Ecto neural progenitor cell (in vitro differentiated cells): ENCODE measurements at regions not wholly inside any gene's neighbourhood (a gene's known extent, or its start where the extent isn't known, plus 50 kb on each side); places are given as distances from the start of the nearest gene placed in this dataset.

Experiments
- DNase-seq: peaks from one replicate; pipeline ENCODE4 v3.0.0-alpha.2; 2018; ENCODE audit warnings: low spot score

DNA sequence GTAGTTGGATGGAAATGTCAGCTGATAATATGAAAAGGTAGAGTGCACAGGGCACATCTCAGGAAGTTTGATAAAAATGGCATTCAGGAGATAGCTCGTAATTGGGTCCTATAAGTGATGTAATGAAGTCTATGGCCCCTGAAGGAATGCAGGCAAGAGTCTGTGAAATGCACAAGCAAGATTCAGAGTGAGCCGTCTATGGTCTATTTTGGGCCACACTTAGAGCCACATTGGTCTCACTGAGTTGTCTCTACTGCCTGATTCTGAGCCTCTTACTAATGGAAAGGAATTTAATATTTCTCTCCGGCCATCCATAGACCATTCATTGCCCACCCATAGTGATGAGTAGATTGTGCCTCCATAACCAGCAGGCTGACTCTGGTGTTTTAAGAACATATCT, 111.3 kb upstream of the KCNN2 start:
- DNase-seq, result no peak

DNA sequence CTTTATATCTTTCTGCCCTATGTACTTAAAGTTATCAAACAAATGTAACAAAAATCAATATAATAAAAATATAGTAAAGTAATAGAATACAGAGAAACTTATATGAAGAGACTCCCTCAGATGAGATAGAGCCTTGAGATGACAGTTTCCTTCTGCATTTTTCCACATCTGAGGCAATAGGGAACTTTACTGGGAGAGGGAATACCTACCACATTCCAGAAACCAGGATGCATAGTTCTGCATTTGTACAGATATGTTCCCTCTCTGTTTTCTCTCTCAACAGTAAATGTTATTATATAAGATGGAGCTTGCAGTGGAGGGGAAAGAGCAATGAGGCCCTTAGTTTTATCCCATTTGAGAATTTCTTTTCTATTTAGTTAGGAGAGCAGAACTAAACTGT, 109.6 kb upstream of the KCNN2 start:
- no peak for DNase-seq

DNA sequence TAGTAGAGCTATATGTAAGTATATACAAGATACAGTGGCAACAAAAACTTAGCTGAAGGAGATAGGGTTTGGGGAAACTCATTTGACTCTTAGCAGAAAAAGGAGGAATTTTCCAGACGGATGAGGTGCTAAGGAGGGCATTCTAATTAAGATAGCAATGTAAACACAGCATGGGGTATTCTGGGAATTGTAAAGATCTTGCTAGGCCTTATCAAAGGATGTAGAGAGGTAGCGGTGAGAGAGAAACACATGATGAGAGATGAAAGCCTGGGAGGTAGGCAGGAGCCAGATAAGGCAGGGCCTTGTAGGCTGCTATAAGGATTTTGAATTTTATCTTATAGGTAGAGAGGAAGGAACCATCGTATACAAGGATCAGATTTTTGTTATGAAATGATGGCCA, 106.6 kb upstream of the KCNN2 start:
- DNase-seq, result no peak

DNA sequence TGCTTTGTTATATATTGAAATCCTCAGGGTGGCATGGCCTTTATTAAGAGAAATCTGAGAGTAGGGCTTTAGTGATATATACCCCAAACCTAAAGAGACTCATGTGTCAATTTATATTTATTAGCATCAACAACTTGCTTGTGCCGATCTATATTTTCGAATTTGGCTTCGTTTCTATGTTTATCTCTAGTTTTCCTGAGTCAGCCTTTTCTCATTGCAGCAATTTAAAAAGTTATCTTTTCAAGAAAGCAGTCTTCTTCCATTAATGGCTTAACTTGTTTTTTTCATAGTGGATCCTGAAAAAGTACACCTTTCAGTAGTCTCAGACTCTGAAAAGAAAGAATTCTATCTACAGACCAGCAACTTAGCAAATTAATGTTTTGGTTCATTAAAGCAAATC, 99.9 kb upstream of the KCNN2 start:
- DNase-seq, result no peak

DNA sequence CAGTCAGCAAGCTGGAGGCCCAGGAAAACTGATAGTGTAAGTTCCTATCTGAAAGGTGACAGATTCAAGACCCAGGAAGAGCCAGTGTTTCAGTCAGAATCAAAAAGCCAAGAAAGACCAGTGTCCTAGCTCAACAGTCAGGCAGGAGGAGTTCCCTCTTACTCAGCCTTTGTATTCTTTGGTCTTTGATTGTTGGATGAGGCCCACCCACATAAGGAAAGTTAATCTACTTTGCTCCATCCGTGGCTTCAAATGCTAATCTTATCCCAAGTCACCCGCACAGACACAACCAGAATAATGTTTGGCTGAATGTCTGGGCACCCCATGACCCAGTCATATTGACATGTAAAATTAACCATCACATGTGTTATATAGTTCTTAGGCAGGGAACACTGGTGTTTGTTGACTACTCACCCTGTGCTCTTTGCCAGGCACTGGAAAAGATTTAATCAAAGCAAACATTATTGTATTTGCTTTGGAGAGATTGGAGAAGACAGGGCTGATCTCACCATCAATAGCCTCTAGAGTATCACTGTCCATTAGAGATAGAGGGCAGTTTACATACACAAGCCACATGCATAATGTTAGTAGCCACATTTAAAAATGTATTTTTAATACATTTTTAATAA, 96.3 kb upstream of the KCNN2 start:
- DNase-seq, result no peak

DNA sequence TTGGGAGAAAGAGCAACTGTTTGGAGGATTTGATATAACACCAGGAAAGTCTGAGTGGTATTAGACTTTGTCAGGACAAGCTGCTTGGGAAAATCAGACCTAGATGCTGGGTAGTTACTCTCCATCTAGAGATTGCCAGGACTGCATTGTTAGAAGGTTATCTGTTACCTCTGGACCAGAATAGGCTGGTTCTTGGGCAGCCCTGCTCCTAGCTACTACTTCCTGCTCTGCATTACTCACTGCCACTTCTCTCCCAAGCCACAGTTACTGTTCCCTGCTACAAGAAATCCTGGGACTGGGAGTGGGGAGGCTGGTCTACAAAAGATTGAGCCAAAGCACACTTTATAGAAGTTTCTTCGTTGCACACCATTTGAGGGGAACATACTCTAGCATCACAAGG, 95.5 kb upstream of the KCNN2 start:
- DNase-seq, result no peak

DNA sequence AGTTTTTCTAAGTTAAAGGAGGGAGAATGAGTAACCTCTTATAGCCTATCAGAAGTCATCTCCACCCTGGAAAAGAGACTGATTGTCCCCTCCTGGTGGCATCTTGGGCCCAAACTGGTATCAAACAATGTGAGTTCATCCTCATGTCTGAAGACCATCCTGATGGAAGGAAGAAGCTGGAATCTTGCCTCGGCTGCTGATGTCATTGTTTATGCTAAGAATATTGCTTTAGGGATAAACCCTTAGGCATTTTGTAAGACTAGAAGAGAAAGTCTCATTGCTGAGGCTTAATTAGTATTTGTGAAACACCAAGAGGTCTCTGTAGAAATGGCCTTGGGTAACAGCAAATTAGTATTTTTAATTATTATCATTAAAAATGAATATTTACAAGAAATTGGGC, 65.7 kb upstream of the KCNN2 start:
- no peak for DNase-seq

DNA sequence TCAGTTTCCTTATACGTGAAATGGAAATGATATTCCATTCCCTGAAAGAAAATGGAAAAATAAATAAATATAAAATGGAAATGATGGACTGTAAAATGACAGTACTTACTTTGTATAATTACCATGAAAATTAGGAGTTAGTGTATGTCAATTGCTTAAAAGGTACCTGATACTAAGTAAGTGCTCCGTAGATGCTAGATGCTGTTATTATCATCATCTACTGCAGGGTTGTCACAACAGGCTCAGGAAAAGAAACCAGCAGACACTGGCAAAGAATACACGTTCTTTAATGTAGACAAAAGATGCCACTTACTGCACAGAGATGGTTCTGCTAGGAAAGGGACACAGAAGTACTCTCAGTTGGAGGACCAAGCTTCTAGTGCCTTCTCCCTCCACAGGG, 64.0 kb upstream of the KCNN2 start:
- no peak for DNase-seq

DNA sequence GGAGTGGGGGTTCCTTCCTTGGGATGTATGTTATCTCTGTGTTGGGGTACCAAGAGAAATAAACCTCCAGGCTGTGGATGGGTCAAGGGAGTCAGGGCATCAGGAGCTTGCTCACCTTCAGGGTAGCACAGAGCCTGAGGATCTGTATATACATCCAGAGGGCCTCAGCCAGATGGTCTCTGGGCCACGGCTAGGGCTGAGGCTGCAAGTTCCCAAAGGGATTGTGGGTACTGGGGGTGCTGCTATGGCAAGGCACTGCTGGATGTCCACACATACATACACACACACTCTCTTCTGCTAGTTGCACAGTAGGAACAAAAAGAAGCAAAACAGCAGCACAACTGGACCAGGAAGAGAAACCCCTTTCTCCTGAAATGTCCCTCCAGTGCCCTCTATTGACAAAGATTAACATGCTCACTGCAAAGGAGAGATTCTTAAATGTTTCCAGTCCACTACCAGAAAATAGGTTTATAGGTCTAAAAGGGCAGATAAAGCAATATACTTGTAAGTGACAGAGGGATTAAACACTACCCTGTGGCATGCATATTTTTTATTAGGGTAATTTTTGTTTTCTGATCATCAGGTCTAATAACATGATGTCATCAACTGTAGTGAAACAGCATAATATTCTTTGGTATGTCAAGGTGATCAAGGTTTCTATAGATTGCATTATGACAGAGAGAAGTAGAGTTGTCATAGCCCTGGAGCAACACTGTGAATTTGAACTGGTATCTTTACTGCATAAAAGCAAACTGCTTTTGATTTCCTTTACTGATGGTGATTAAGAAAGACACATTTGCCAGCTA, 56.3 kb upstream of the KCNN2 start:
- DNase-seq, result peak; percentile 49

DNA sequence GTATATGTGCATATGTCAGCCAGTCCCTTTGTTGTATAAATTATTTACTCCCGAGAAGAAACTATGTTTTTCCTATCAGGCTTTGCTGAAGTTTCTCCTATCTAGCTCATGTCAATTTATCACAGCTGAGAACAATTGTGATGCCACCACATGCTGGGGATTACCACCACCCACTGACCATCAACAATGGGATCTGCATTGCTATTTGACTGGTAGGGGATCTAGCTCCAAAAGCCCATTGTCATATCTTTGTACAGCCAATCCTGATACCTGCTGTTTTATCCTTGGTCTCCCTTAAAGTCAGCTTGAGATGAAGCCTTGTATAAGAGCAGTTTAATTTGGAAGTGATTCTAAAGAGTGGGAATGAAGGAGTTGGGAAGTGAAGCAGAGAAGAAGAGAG, 53.9 kb upstream of the KCNN2 start:
- DNase-seq, result peak; percentile 71

DNA sequence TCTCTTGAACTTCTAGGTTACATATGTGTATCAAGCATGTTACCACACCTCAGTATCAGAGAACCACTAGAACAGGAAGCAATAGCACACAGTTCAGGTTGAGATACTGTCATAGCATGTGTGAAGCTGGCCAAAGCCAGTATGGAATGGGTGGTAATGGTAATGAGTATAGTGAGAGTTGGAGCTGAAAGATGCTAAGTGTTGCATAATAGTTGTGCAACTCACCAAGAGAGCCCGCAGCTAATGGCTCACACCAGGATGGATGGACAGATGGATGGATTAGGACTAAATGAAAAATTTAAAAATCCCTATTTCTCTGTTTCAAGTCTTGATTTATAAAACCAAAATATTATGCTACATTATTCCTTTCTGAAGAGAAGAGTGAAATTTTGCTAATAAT, 53.4 kb upstream of the KCNN2 start:
- no peak for DNase-seq

DNA sequence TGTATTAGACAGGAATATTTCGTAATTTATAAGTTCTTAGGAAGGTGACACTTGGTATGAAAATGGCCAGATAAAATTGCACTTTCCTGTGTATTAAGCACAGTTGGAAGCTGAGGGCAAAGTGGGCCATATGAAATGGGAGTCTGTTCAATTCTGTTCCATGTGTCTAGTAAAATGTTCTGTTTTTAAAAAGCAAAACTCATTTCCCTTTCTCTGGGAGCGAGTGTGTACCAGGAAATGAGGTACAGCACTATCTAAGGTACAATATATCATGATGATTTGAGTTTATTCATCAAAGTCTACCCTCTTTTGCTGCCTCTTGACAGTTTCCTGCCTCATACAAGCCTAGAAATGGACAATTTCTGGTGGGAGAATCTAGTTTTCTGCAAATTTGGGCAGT, 51.2 kb upstream of the KCNN2 start:
- DNase-seq, result no peak

DNA sequence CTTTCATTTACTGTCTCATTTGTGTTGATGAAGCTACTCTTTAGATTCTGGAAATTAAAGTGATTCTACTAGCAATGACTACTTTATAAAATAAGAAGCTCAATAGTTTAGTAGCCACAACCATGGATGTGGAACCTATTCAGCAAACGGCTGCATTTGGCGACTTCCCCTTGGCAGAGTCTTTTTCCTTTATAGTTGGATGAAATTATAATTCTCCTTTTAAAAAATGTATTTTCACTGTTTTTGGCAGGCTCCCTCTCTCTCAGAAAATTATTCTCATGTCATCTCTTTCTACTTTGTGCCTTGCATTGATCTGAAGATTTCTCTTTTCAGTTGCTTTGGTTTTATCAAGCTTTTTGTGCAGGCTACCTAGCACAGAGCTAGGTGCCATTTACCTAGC, 50.6 kb upstream of the KCNN2 start:
- no peak for DNase-seq

DNA sequence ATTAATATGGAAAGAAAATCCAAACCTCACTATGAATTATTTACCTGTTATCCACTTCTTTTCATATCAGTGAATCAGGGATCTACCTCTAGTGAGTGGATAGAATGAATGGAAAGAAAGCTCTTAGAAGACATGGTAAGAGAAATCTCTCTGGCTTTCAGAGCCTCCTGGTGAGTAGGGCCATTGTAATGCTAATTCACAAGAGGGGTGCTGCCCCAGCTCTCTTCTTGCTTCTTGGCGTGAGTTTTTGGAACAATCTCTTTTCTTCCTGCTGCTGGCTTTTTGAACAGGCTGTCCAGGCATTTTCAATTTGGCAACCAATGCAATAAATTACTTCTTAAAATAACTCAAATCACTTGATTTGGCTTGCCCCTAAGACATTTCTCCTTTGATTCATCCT, 49.9 kb upstream of the KCNN2 start:
- no peak for DNase-seq
